NCI-H510A (cell line): ENCODE measurements at regions not wholly inside any gene's neighbourhood (a gene's known extent, or its start where the extent isn't known, plus 50 kb on each side); places are given as distances from the start of the nearest gene placed in this dataset.
"Not testable (repeated sequence)": the region's sequence is repeated elsewhere in the genome, so short reads cannot be mapped to it uniquely, and the experiment has no call there.

Experiments used
- DNase-seq: peaks from one replicate; lab custom pipeline; 2025; lab: John Stamatoyannopoulos, UW

DNA sequence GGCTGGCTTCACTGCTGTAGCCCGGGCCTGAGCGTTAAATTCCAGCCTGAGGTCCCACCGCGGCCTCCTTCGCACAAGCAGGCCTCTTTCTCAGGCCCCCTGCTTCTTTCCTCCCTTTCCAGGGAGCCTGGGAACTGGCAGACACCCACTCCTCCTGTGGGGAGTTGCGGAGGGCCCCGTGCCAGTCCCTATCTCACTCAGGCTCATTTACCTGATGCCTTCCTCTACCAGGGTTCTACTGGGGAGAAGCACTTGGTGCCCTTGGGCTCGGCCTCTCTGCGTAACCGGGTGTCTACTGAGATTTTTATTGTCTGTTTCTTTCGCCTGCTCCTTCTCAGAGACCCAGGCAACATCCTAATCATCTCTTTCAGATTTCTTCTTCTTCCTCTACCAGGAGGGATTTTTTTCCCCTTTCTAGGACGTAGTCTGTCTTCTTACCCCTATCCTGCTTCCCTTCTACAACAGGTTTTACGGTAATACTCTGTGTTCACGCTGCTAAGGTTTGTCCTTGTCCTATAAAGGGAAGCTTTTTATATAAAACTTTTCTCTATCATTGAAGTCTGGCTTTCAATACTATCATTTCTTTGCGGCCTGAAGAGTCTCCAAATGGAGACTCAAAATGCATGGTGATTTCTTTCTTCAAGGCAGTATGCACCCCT is 135.4 kb upstream of the GPR12 start:
- DNase-seq = no peak

DNA sequence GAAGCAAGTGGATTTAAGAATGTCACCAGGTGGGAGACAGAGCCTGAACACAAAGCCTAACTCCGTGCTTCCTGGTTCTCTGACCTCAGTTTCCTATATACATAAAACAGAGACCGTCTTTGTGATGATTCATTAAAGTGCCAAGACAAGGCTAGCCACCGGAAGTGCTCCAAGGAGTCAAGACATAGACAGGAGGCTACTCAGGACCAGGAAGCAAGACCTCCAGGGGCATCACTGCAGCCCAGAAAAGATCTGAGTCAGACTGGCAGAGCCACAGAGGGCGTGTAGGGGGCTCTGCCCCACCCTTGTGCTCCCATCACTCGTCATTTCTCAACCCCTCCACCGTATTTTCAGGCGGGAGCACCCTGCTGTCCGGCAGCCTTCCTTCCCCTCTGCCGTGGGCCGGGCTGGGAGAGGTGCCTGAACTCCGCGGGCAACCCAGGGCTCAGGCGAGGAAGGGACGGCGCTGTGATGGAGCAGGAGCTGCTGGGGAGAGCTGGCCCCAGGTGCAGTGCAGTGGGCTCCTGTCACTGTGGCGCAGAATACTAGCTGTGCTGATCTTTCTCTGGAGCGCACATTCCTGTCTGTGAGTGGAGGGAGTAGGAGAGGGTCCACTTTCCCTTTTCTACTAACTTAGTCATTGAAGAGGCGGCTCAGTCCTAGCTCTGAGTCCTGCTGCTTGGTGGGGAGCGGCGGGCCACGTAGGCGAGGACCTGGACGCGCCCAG is 134.7 kb upstream of the GPR12 start:
- DNase-seq = no peak

DNA sequence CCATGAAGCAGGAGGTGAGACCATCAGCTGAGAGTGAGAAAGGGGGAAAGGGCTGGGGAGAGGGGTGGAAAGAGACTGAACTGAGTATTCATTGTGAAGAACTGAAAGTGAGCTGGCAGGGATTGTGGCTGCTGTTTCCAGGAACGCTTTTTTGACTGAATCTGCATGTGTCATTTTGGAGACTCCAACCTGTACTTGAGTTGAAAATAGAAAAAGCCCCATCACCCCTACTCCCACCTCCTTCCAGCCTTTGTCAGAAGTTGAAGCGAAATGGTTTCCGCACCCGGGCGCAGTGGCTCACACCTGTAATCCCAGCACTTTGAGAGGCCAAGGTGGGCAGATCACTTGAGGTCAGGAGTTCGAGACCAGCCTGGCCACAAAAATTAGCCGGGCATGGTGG is 128.0 kb upstream of the GPR12 start:
- no peak for DNase-seq

DNA sequence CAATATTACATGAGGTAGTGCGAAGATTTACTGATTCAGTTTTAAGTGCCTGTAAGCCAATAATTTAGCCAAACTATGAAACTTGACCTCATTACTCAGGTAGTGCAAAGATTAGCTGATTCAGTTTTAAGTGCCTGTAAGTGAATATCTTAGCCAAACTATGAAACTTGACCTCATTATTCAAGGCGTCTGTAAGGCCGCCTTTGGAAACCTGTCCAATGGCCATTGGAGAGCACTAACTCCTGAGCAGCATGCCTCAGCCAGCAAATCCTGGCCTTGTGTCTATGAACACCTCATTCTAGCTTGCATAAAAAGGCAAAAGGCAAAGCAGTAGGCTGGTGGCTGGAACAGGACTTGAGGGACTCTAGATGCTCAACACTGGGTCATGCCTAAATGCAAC is 127.0 kb upstream of the GPR12 start:
- DNase-seq = no peak

DNA sequence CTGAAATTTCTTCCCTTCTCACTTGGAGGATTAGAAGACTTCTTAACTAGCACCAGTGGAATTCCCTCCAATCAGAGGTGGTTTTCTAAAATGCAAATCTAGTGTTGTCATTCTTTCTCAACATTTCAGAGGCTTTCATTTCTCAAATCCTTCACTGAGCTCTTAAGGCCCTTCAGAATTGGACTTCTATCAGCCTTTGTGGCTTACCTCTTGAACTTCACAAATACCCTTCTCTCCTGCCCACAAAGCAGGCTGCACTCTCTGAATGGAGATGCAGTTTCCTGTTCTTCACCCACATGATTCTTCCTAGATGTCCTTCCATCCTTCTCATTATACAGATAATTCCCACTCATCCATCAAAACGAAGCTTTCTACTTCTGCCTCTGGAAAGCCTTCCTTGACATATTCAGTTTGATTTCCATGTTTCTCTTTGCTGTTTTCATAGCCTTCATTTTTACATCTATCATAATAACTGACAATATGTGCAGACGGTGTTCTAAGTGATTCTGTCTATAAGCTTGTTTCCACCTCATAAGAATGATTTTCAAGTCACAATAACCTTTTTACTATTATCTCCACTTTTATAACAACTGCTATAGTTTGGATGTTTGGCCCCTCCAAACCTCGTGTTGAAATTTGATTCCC is 123.1 kb upstream of the GPR12 start:
- DNase-seq = no peak

DNA sequence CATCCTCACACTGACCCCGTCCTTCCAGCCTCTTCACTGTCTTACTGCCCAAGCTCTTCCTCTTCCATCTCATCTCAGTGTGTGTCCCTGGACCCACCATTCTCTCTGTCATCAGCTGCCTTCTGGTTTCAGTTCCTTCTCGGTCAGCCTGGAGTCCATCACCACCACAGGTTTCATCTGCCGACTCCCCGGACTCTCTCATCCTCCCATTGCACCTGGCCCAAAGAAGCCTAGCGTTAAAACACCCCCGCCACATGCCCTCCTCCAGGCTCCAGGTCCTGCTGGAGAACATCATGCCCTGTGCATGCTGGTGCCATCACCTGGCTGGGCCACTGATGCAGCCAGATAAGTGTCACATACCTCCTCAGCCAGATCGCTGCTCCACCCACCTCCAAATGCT is 122.1 kb upstream of the GPR12 start:
- no peak for DNase-seq

DNA sequence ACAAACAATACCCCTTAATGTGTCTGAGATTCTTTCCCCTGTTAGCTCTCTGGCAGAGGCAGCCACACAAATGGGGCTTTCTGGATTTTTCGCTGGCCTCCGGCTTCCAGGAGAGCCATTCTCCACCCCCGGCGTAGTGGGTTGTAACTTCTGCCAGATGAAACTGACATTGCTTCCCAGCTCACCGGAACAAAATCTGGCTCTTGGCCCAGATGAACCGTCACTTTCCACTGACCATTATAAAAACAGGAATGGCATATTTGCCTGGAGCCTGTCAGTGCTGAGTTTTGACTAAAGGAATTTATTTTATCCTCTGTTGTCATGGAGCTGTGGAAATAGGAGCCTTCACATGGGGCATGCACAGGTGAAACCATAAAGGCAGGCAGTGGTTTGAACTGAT is 120.6 kb upstream of the GPR12 start:
- no peak for DNase-seq

DNA sequence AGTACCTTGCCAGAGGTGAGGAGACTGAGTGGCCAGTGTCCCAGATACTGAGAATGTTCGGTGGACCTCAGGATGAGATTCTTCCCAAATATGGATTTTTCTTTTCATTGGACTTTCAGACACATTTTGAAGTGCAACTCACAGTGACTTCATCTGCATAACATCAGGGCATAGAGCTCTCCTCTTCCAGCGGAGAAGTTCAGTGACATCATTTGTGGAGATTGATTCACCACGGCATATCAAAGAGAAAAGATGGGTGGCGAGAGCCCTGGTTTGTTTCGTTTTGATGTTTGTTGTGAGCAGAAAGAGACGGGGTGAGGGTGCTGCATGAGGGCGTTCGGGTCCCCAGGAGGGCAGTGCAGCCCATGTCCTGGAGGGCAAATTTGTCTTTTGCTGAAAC is 120.1 kb upstream of the GPR12 start:
- DNase-seq = no peak

DNA sequence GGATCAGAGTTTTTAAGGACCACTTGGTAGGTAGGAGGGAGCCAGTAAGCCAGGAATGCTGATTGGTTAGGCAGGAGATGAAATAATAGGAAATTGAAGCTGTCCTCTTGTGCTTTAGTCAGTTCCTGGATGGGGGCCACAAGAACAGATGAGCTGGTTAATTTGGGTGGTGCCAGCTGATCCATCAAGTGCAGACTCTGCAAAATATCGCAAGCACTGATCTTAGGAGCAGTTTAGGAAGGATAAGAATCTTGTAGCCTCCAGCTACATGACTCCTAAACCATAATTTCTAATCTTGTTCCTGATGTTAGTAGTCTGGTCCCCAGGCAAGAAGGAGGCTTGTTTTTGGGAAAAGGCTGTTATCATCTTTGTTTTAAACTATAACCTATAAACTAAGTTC is 117.9 kb upstream of the GPR12 start:
- no peak for DNase-seq

DNA sequence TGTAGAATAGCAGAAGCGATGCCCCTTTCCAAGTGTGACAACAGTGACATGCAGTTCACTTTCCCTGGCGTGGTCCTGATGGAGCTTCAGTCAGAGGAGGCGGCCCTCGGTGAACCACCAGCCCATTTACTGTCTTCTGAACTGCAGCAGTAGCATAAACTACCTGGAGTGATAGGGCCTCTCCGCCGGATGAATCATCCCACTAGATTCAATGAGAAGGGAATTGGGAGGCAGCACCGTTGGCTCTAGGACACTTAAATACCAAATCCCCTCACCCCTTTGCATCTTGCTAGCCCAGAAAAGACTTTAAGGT is 112.8 kb upstream of the GPR12 start:
- DNase-seq = no peak

DNA sequence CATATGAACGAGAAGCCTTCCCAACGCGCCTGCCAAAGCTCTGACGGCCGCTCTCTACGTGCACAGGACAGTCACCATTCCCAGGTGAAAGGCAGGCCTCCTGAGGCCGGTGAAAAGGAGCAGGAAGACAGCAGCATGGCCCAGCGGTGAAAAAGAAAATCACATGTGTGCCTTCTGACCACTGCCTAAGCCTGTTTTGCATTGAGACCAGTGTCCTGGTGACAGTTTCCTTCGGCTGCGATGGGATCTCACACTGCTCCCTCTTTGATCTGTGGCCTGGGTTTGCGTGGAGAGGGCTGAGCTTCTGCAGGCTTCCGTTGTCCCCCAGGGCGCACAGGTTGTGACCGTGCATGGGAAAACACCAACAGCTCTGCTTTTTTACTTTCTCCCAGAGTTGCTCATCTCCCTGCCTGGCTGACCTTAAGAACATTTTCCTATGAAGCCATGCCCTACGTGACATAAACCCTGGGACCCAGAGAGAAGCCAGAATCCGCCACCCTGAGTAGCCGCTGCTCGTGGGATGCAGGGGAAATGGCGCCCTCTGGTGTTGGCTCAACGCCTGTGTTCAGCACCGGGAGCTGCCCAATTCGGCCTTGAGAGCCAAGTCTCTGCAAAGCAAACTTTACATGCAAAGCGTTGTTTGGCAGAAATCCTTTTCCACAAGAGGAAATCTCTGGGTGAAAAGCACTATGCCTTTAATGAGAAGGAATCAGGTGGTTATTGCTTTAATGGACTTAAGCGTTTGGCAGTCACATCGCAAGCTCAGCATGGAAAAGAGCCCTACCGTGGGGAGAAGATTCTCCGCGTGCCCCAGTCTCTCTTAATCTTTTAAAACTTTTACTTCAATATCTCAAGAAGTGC is 112.2 kb upstream of the GPR12 start:
- no peak for DNase-seq

DNA sequence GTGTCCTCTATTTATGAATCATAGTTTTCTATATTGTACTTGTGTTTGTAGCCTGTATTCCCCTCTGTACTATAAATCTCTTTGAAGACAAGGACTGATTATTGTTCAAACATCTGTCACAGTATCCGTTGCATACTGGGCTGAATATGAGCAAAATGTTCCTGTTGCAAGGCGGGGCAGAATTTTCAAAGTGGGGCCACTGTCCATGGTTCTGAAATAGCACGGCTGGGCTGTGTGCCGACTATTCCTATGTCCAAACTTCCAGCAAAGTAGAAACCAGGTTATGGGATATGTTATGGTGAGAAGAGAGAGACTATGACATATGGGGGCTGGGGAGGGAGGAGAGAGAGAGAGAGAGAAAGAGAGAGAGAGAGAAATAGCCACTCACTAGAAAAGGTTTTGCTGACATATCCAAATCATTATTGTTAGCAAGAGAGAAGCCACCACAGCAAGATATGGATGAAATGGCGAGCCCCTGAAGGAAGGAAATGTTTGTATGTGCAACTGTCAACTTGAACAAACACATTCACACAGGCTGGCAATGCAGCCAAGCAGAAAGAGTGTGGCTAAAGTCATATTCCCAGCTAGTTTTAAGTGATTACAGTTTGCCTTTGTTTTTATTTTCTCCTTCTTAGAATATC is 107.0 kb upstream of the GPR12 start:
- DNase-seq = no peak

DNA sequence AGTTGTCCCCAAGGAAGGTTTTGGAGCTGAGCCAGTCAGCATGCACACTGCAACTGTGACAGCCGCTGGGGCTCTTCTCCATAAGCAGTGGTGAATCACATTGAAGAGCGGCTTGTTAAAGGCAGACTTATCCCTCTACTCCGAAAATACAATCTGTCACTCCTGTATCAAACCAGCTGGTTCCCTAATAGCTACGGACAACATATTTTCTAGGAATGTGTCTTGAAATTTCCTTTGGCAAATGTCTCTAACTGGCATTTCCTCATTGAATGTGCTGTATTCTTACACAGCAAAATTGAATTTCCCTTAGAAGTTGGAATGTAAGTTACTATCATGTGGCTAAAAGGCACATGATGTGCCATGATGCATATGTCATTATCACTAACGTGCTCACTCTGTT is 104.0 kb upstream of the GPR12 start:
- no peak for DNase-seq

DNA sequence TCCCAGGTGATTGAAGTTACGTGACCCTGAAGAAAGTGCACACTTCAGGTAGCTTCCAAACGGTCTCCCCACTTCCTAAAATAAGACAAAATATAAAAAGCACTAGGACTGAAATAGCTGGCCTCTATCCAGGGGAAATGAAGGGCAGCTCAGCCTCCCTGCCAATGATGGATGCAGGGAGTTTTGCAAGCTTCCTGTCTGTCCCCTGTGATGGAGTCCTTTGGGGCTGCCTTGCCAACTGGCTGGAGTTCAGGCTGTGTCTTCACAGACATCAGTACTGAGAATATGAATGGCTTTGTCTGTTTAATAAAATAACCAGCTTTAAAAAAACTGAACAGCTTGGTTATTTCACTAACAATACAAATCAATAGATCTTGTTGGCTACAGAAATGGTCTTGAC is 101.4 kb upstream of the GPR12 start:
- no peak for DNase-seq

DNA sequence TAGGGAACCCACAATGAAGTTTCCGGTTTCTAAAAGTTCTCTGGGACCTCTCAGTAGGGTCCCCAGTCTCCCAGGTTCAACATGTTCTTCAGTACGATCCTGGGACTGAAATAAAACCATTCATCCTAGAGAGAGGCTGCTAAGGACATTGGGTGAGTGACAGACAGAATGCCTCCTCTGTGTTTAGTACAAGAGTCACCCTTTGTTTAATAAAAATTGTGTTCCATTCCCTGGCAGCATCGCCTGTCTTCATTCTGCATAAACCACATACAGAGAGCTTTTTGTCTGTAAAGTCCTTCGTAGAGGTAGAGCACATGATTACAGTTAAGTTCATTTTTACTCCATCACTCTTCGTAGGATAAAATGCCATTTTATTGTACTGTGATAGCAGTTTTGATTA is 95.3 kb upstream of the GPR12 start:
- no peak for DNase-seq

DNA sequence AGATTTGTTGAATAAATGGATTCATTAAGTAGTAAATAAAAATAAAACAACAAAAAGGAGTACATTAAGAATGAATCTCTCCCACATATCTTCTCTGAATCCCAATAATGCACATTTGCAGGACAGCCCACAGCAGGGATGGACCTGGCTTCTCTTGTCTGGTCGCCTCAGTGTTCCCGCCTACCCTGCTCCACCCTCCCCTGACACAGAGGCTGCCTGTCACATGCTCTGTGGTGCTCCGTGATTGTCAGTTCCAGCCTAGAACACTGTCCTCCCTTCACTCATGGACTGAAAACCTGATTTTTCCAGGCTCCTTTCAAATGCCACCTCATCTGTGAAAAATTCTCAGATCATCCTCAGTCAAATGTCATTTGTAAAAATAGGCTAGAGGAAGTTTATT is 94.5 kb upstream of the GPR12 start:
- no peak for DNase-seq

DNA sequence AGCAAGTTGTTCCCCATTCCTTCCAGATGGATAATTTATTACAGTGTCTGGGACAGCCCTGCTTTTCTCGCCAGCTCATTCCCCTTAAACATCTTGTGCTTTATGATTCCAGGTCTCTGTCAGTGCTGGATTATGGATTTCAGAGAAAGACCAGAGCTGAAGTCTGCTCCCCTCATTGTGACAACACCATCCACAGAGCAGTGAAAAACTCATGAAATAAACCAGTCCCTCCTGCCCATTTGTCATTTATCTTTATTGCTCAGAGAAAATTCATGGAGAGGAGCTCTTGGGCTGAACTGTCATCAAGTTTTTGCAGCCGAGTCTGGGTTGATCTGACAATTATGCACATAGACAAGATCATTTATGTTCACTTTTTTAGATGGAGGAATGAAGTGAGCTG is 92.7 kb upstream of the GPR12 start:
- DNase-seq = no peak

DNA sequence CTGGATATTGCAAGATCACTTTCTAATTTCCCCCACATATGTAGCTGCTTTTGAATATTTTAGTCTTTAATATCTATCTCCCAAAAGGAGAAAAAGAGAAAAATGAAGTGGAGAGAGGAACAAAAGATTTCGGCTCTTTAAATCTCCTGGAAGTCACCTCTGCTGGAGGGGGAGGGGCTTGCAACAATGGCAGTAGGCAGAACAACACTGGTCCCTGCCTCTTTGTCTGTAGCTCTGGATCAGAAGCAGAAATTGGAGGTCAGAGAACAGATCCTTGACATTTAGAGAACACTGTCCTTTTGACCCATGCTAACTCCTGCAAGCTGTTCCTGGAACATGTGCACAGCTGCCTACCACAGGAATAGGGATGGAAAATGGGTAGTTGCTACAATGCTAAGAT is 86.7 kb upstream of the GPR12 start:
- no peak for DNase-seq

DNA sequence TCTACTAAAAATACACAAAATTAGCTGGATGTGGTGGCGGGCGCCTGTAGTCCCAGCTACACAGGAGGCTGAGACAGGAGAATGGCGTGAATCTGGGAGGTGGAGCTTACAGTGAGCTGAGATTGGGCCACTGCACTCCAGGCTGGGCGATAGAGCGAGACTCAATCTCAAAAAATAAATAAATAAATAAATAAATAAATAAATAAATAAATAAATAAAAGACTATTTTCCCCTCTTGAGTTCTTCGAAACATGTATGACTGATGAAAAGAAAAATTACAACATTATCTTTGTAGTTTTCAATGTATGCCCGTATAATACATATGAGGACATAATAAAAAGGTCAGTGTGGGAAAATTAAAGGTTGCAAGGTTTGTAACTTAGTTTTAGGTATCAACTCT is 84.5 kb upstream of the GPR12 start:
- DNase-seq = not testable (repeated sequence)

DNA sequence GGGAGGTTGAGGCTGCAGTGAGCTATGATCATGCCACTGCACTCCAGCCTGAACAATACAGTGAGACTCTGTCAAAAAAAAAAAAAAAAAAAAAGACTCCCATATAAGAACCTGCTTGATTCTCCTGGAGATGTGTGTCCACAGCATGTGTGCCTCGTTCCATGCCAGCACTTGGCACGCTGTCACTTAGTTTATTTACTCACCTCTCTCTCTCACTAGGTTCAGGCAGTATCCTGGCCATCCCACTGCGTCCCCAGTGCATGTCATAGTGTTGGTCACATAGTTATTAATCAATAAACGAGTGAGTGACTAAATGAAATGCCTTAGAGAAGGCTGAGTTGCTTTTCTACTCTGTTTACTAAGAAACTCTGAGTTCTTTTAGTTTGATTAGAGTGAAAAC is 79.1 kb upstream of the GPR12 start:
- DNase-seq = no peak

DNA sequence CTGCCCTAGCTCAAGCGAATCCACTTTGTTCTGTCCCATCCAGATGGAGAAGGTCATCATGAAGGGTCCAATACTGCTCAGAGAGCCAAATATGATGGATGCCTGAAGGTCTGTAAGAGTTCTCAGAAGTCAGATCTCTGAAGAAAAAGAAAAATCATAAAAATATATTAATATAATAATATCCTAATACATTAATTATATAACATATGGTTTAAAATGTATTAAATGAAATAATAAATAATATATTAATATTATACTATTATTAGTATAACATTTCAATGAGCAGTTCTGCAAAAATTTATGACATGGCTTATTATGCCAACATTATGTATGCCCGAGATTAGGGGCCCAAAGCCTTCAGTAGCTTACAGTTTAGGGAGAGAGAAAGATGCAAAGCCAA is 78.2 kb upstream of the GPR12 start:
- DNase-seq = no peak

DNA sequence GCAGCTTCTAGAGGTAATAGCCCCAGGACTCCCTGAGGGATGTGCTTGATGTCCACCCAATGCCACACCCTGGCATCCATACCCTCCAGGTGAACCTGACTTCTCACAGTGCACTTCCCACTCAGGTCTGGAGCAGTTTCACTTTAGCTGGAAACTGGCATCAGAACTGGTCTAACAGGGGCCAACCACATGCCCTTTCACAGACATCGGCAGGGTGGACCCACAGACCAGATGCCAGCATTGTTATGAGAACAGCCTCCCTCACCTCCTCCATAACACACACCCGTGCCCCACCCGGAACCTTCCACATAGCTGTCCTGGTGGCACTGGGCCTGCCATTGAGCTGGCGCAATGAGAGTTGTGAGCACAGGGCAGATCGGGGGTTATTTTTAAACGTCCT is 77.4 kb upstream of the GPR12 start:
- DNase-seq = no peak
